Activated CD8-positive, alpha-beta T cell treated with anti-CD3 and anti-CD28 coated beads for 36 hours (primary cell): ENCODE measurements at regions not wholly inside any gene's neighbourhood (a gene's known extent, or its start where the extent isn't known, plus 50 kb on each side); places are given as distances from the start of the nearest gene placed in this dataset.

Experiments used
- ATAC-seq: fragments of 200-7000 bp; cut with Tn5 transposase; one replicate; pipeline ENCODE4 v1.10.0; 2021; ENCODE audit warnings: mild to moderate bottlenecking, moderate library complexity
- CTCF ChIA-PET: fragments of 350-600 bp; sonication (Branson Sonifier 250); formaldehyde crosslinking; loops from one replicate; lab custom pipeline; 2021; ENCODE audit warnings: antibody characterized with exemption; lab: Charles Lee
- POLR2A ChIA-PET: fragments of 350-600 bp; sonication (Branson Sonifier 250); formaldehyde crosslinking; loops from one replicate; lab custom pipeline; 2021; ENCODE audit warnings: antibody characterized with exemption; lab: Charles Lee
- DNase-seq: peaks from one replicate; pipeline ENCODE4 v3.0.0-alpha.2; 2020
- H3K27ac Mint-ChIP-seq: one replicate; pipeline ENCODE4 v1.8.0; 2021; ENCODE audit warnings: mild to moderate bottlenecking, mixed read lengths
- H3K27me3 Mint-ChIP-seq: one replicate; pipeline ENCODE4 v1.8.0; 2021; ENCODE audit warnings: mixed read lengths
- H3K36me3 Mint-ChIP-seq: one replicate; pipeline ENCODE4 v1.8.0; 2021; ENCODE audit warnings: low read depth, mixed read lengths
- H3K4me1 Mint-ChIP-seq: one replicate; pipeline ENCODE4 v1.8.0; 2021; ENCODE audit warnings: low read depth, mixed read lengths
- H3K4me3 Mint-ChIP-seq: one replicate; pipeline ENCODE4 v1.8.0; 2021; ENCODE audit warnings: mild to moderate bottlenecking, moderate library complexity, mixed read lengths
- H3K9me3 Mint-ChIP-seq: one replicate; pipeline ENCODE4 v1.8.0; 2021; ENCODE audit warnings: mixed read lengths
- CTCF ChIP-seq: fragments of 200-600 bp; IDR thresholded peaks from one replicate; pipeline ENCODE4 v1.8.0; 2022; ENCODE audit warnings: antibody characterized with exemption, mild to moderate bottlenecking
- intact Hi-C: fragments of 100-400 bp; cut with micrococcal nuclease; formaldehyde crosslinking; loops from one replicate; pipeline ENCODE4 v1.10.0; 2022

GRCh38 chr2:156896294-156896693 lies 361.2 kb upstream of the GALNT5 start:
- Mint-ChIP-seq H3K27me3 (peaks cover 25% of the 10 kb centered on the region), H3K9me3 (peaks cover 5% of the 10 kb centered on the region), H3K27ac (no peak overlapping the region), H3K4me3 (no peak overlapping the region), H3K4me1 (peaks cover 11% of the 10 kb centered on the region), H3K36me3 (no peaks in the 10 kb centered on the region)
- peak; percentile 42 for DNase-seq
- POLR2A ChIA-PET, result no interaction called here
- intact Hi-C loops, result loop anchor here (10.0 kb wide), 1 partner anchor 561 kb away; the partner anchor contains the start of gene NR4A2
- TF ChIP-seq CTCF, result no peak
- CTCF ChIA-PET, result no interaction called here
- ATAC-seq, result peak; percentile 73

- Mint-ChIP-seq H3K9me3 (peaks cover 5% of the 10 kb centered on the region), H3K36me3 (no peaks in the 10 kb centered on the region), H3K4me3 (no peak overlapping the region), H3K27me3 (peaks cover 23% of the 10 kb centered on the region), H3K27ac (no peak overlapping the region), H3K4me1 (peaks cover 10% of the 10 kb centered on the region)
- intact Hi-C loops, result loop anchor here (10.0 kb wide), 1 partner anchor 563 kb away; the partner anchor contains the start of gene NR4A2
- no peak for TF ChIP-seq CTCF
- no peak for ATAC-seq
- ChIA-PET POLR2A (no interaction called here), CTCF (no interaction called here)
- no peak for DNase-seq
These were observed 360.0 kb upstream of the GALNT5 start for GRCh38 chr2:156897548-156897947.

- ChIA-PET POLR2A (no interaction called here), CTCF (no interaction called here)
- H3K9me3 Mint-ChIP-seq, result peaks cover 5% of the 10 kb centered on the region
- TF ChIP-seq CTCF, result no peak
- no peak overlapping the region for H3K27ac Mint-ChIP-seq
- peaks cover 2% of the 10 kb centered on the region for H3K4me1 Mint-ChIP-seq
- ATAC-seq, result no peak
- no peak overlapping the region for H3K4me3 Mint-ChIP-seq
- peaks cover 3% of the 10 kb centered on the region for H3K27me3 Mint-ChIP-seq
- DNase-seq, result no peak
- no peaks in the 10 kb centered on the region for H3K36me3 Mint-ChIP-seq
- intact Hi-C loops, result no loop called here
These were observed 356.0 kb upstream of the GALNT5 start for GRCh38 chr2:156901373-156902031.

GRCh38 chr2:156903335-156903734 lies 354.2 kb upstream of the GALNT5 start:
- no peak for DNase-seq
- Mint-ChIP-seq H3K36me3 (no peaks in the 10 kb centered on the region), H3K27ac (no peak overlapping the region), H3K27me3 (no peaks in the 10 kb centered on the region), H3K9me3 (no peaks in the 10 kb centered on the region), H3K4me1 (no peaks in the 10 kb centered on the region), H3K4me3 (no peak overlapping the region)
- no peak for ATAC-seq
- ChIA-PET CTCF (no interaction called here), POLR2A (no interaction called here)
- no peak for TF ChIP-seq CTCF
- intact Hi-C loops, result no loop called here

- no peaks in the 10 kb centered on the region for H3K27me3 Mint-ChIP-seq
- intact Hi-C loops, result no loop called here
- H3K4me3 Mint-ChIP-seq, result no peak overlapping the region
- no peak for TF ChIP-seq CTCF
- DNase-seq (no peak), ATAC-seq (no peak)
- no peaks in the 10 kb centered on the region for H3K4me1 Mint-ChIP-seq
- POLR2A ChIA-PET, result no interaction called here
- H3K36me3 Mint-ChIP-seq, result no peaks in the 10 kb centered on the region
- no peak overlapping the region for H3K27ac Mint-ChIP-seq
- no peaks in the 10 kb centered on the region for H3K9me3 Mint-ChIP-seq
- CTCF ChIA-PET, result no interaction called here
These were observed 349.7 kb upstream of the GALNT5 start for GRCh38 chr2:156907806-156908205.
